H9 (cell line): ENCODE measurements at regions not wholly inside any gene's neighbourhood (a gene's known extent, or its start where the extent isn't known, plus 50 kb on each side); places are given as distances from the start of the nearest gene placed in this dataset.

Experiments used
- DNase-seq: peaks from one replicate; pipeline ENCODE4 v3.0.0-alpha.2; 2017
- H2AFZ ChIP-seq: one replicate; pipeline ENCODE4 v1.6.1; 2013; ENCODE audit warnings: mild to moderate bottlenecking, low read length, control low read depth, moderate library complexity
- H2AK5ac ChIP-seq: 2 replicates; pipeline ENCODE4 v1.6.1; 2013; ENCODE audit warnings: low read length, control low read depth, mixed read lengths; ENCODE audit not compliant: insufficient read length
- H2BK120ac ChIP-seq: one replicate; pipeline ENCODE4 v1.6.1; 2013; ENCODE audit warnings: low read depth, mild to moderate bottlenecking, low read length, control low read depth, inconsistent platforms; ENCODE audit not compliant: poor library complexity, severe bottlenecking
- H2BK12ac ChIP-seq: 2 replicates; pipeline ENCODE4 v1.6.1; 2013; ENCODE audit warnings: low read length, control low read depth, mixed read lengths, low read depth; ENCODE audit not compliant: insufficient read length
- H2BK15ac ChIP-seq: 2 replicates; pipeline ENCODE4 v1.6.1; 2013; ENCODE audit warnings: low read depth, low read length, control low read depth
- H2BK20ac ChIP-seq: one replicate; pipeline ENCODE4 v1.6.1; 2013; ENCODE audit warnings: low read depth, mild to moderate bottlenecking, low read length, control low read depth, inconsistent platforms; ENCODE audit not compliant: poor library complexity, severe bottlenecking
- H2BK5ac ChIP-seq: 2 replicates; pipeline ENCODE4 v1.6.1; 2013; ENCODE audit warnings: low read length, control low read depth, mixed read lengths; ENCODE audit not compliant: insufficient read length
- H3K14ac ChIP-seq: 2 replicates; pipeline ENCODE4 v1.6.1; 2013; ENCODE audit warnings: low read length, control low read depth; ENCODE audit not compliant: insufficient read depth
- H3K18ac ChIP-seq: 2 replicates; pipeline ENCODE4 v1.6.1; 2013; ENCODE audit warnings: low read depth, mild to moderate bottlenecking, mixed read lengths, low read length, control low read depth; ENCODE audit not compliant: insufficient read length
- H3K23ac ChIP-seq: 2 replicates; pipeline ENCODE4 v1.6.1; 2013; ENCODE audit warnings: low read length, control low read depth, mixed read lengths, low read depth; ENCODE audit not compliant: insufficient read length
- H3K23me2 ChIP-seq: 2 replicates; pipeline ENCODE4 v1.6.1; 2013; ENCODE audit warnings: low read depth, mild to moderate bottlenecking, mixed read lengths, low read length, control low read depth; ENCODE audit not compliant: insufficient read length, poor library complexity, severe bottlenecking
- H3K27ac ChIP-seq: 2 replicates; pipeline ENCODE4 v1.5.1; 2013; ENCODE audit warnings: low read length, control low read depth, mixed read lengths, low read depth; ENCODE audit not compliant: insufficient read length
- H3K27me3 ChIP-seq: 2 replicates; pipeline ENCODE4 v1.6.1; 2013; ENCODE audit warnings: low read length, control low read depth, inconsistent platforms; ENCODE audit not compliant: insufficient read depth
- H3K4ac ChIP-seq: 2 replicates; pipeline ENCODE4 v1.6.1; 2013; ENCODE audit warnings: low read depth, mild to moderate bottlenecking, control low read depth, inconsistent platforms, low read length, moderate library complexity
- H3K4me1 ChIP-seq: 2 replicates; pipeline ENCODE4 v1.6.1; 2013; ENCODE audit warnings: low read length, control low read depth, inconsistent platforms; ENCODE audit not compliant: insufficient read depth
- H3K4me2 ChIP-seq: 2 replicates; pipeline ENCODE4 v1.6.1; 2013; ENCODE audit warnings: low read length, control low read depth, mixed read lengths; ENCODE audit not compliant: insufficient read length, insufficient read depth
- H3K56ac ChIP-seq: 2 replicates; pipeline ENCODE4 v1.6.1; 2013; ENCODE audit warnings: low read depth, mild to moderate bottlenecking, mixed read lengths, low read length, control low read depth; ENCODE audit not compliant: insufficient read length
- H3K79me1 ChIP-seq: 2 replicates; pipeline ENCODE4 v1.6.1; 2013; ENCODE audit warnings: low read depth, mild to moderate bottlenecking, moderate library complexity, low read length, control low read depth, inconsistent platforms; ENCODE audit not compliant: insufficient read depth, poor library complexity, severe bottlenecking
- H3K79me2 ChIP-seq: 2 replicates; pipeline ENCODE4 v1.6.1; 2013; ENCODE audit warnings: low read length, control low read depth, inconsistent platforms; ENCODE audit not compliant: insufficient read depth
- H3K9ac ChIP-seq: 2 replicates; pipeline ENCODE4 v1.6.1; 2013; ENCODE audit warnings: low read length, control low read depth, mixed read lengths; ENCODE audit not compliant: insufficient read length; ENCODE audit errors: extremely low read depth
- H3K9me3 ChIP-seq: one replicate; pipeline ENCODE4 v1.6.1; 2013; ENCODE audit warnings: low read depth, low read length, inconsistent platforms; ENCODE audit not compliant: control insufficient read depth
- H3T11ph ChIP-seq: one replicate; pipeline ENCODE4 v1.6.1; 2013; ENCODE audit warnings: mild to moderate bottlenecking, low read length, control low read depth, inconsistent platforms
- H4K20me1 ChIP-seq: one replicate; pipeline ENCODE4 v1.6.1; 2013; ENCODE audit not compliant: control insufficient read depth, insufficient read length, insufficient read depth
- H4K5ac ChIP-seq: 2 replicates; pipeline ENCODE4 v1.6.1; 2013; ENCODE audit warnings: low read depth, mild to moderate bottlenecking, mixed read lengths, low read length, control low read depth; ENCODE audit not compliant: insufficient read length
- H4K8ac ChIP-seq: replicated peaks from 2 replicates; pipeline ENCODE4 v1.6.1; 2013; ENCODE audit warnings: low read length, control low read depth, mixed read lengths, low read depth; ENCODE audit not compliant: insufficient read length
- H4K91ac ChIP-seq: 2 replicates; pipeline ENCODE4 v1.6.1; 2013; ENCODE audit warnings: low read depth, mild to moderate bottlenecking, moderate library complexity, mixed read lengths, low read length, control low read depth; ENCODE audit not compliant: insufficient read length
- H3K27ac Mint-ChIP-seq, 3 experiments: 2 replicates in 2 of 3; 3 replicates in 1 of 3; pipeline ENCODE4 v1.8.0; 2020 to 2021; ENCODE audit warnings: mixed read lengths in 3 of 3, mild to moderate bottlenecking in 1 of 3, moderate library complexity in 1 of 3
- H3K27me3 Mint-ChIP-seq: 2 replicates; pipeline ENCODE4 v1.8.0; 2021; ENCODE audit warnings: low read depth, mild to moderate bottlenecking, moderate library complexity, mixed read lengths
- H3K36me3 Mint-ChIP-seq, 3 experiments: 2 replicates in 2 of 3; 3 replicates in 1 of 3; pipeline ENCODE4 v1.8.0; 2020 to 2021; ENCODE audit warnings: low read depth in 3 of 3, mixed read lengths in 3 of 3; ENCODE audit not compliant: insufficient read depth in 1 of 3
- H3K4me1 Mint-ChIP-seq, 2 experiments: 2 replicates each; pipeline ENCODE4 v1.8.0; 2020; ENCODE audit warnings: mixed read lengths in 2 of 2
- H3K4me3 Mint-ChIP-seq, 2 experiments: 2 replicates in 1 of 2; 3 replicates in 1 of 2; pipeline ENCODE4 v1.8.0; 2020 to 2021; ENCODE audit warnings: mild to moderate bottlenecking in 2 of 2, mixed read lengths in 2 of 2, moderate library complexity in 1 of 2
- H3K9me3 Mint-ChIP-seq, 2 experiments: 2 replicates in 1 of 2; 3 replicates in 1 of 2; pipeline ENCODE4 v1.8.0; 2020; ENCODE audit warnings: mild to moderate bottlenecking in 2 of 2, mixed read lengths in 2 of 2, moderate library complexity in 1 of 2
- WGBS: extraction: QIAGEN DNeasy Blood & Tissue Kit; methylation state at CpG from one replicate; pipeline ENCODE4 v1.1.7; 2013; ENCODE audit warnings: missing lambda C conversion rate, low lambda C conversion rate, mixed read lengths; ENCODE audit not compliant: insufficient read length; ENCODE audit errors: extremely low coverage; 5-methylcytosine and 5-hydroxymethylcytosine counted together
- TF ChIP-seq, protein P1 (sequence below): fragments of 200-600 bp; sonication (generic); conservative IDR thresholded peaks from 3 replicates; pipeline ENCODE4 v1.8.0; 2021; ENCODE audit warnings: antibody characterized with exemption, mild to moderate bottlenecking

DNA sequence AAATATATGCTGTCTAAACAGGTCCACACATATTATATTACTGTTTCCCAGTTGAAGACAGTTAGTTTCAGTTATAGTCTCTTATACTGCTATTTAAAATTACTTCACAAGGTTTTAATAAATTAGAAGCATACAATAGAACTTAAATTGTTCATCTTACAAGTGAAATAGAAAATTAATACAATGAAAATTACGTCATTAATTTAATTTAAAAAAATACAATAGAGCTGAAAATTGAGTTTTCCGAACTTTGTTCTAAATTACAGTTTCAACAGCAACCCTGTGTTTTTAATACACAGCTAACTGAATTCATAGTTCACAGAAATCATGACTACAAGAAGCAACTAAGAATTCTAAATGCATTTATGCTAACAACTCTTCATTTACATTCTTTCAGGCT lies 525.7 kb upstream of the FOXG1 start:
- no CpG with 5 or more reads among the region's 2 CpGs for WGBS
- H4K5ac ChIP-seq: no peak overlapping the region

More for the DNA sequence above, 525.7 kb upstream of the FOXG1 start:
- DNase-seq: no peak
- Histone ChIP-seq H2BK120ac (no peak overlapping the region), H3K79me2 (no peaks in the 10 kb centered on the region), H3K4me1 (no peaks in the 10 kb centered on the region), H2BK20ac (no peak overlapping the region), H3K18ac (no peak overlapping the region), H3K14ac (no peak overlapping the region), H4K20me1 (no peaks in the 10 kb centered on the region), H2BK12ac (no peak overlapping the region), H2BK15ac (no peak overlapping the region), H2AK5ac (no peak overlapping the region), H4K91ac (no peak overlapping the region), H3K4ac (no peak overlapping the region), H3K9me3 (no peaks in the 10 kb centered on the region), H3T11ph (no peak overlapping the region), H3K4me2 (no peak overlapping the region), H3K23me2 (no peaks in the 10 kb centered on the region), H4K8ac (no peak overlapping the region), H3K56ac (no peak overlapping the region), H3K9ac (no peak overlapping the region), H2BK5ac (no peak overlapping the region), H3K79me1 (no peaks in the 10 kb centered on the region), H3K27me3 (no peaks in the 10 kb centered on the region), H3K27ac (no peak overlapping the region), H2AFZ (no peak overlapping the region), H3K23ac (no peak overlapping the region)
- Mint-ChIP-seq H3K4me1 (peaks cover 0 to 8% of the 10 kb centered on the region in 2 experiments; a peak in 2 of 4 replicates), H3K9me3 (peaks cover 13 to 18% of the 10 kb centered on the region in 2 experiments; a peak in 4 of 5 replicates), H3K27me3 (no peaks in the 10 kb centered on the region), H3K4me3 (no peak overlapping the region), H3K36me3 (peaks cover 1 to 6% (median 2%) of the 10 kb centered on the region in 3 experiments; a peak in 3 of 7 replicates), H3K27ac (no peak overlapping the region)
- TF ChIP-seq, protein P1, sequence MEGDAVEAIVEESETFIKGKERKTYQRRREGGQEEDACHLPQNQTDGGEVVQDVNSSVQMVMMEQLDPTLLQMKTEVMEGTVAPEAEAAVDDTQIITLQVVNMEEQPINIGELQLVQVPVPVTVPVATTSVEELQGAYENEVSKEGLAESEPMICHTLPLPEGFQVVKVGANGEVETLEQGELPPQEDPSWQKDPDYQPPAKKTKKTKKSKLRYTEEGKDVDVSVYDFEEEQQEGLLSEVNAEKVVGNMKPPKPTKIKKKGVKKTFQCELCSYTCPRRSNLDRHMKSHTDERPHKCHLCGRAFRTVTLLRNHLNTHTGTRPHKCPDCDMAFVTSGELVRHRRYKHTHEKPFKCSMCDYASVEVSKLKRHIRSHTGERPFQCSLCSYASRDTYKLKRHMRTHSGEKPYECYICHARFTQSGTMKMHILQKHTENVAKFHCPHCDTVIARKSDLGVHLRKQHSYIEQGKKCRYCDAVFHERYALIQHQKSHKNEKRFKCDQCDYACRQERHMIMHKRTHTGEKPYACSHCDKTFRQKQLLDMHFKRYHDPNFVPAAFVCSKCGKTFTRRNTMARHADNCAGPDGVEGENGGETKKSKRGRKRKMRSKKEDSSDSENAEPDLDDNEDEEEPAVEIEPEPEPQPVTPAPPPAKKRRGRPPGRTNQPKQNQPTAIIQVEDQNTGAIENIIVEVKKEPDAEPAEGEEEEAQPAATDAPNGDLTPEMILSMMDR: no peak
